HG03520 (cell line): ENCODE measurements at regions not wholly inside any gene's neighbourhood (a gene's known extent, or its start where the extent isn't known, plus 50 kb on each side); places are given as distances from the start of the nearest gene placed in this dataset.
A peak's percentile ranks its signal among the peaks of the same experiment; 100 is the strongest.
"Not testable (repeated sequence)": the region's sequence is repeated elsewhere in the genome, so short reads cannot be mapped to it uniquely, and the experiment has no call there.

Experiments used
- ATAC-seq: cut with Tn5 transposase; IDR thresholded peaks from one replicate; pipeline ENCODE4 v1.9.1; 2021; ENCODE audit warnings: mild to moderate bottlenecking, moderate library complexity; ENCODE audit not compliant: unreplicated experiment

DNA sequence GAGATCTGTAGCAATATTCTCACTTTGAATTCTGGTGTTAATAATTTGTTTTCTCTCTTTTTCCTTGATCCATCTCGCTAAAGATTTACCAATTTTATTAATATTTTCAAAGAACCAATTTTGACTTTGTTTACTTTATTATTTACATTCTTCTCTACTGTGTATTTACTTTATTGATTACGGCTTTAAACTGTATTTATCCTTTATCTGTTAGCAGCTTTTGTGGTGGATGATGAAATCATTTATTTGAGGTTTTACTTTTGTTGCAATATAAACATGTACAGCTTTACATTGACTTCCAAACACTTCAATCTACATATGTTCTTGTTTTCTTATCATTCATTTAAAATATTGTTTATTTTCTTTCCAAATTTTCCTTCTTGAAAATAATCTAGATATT, 719.9 kb downstream of the ADCYAP1 start:
- ATAC-seq: no peak

DNA sequence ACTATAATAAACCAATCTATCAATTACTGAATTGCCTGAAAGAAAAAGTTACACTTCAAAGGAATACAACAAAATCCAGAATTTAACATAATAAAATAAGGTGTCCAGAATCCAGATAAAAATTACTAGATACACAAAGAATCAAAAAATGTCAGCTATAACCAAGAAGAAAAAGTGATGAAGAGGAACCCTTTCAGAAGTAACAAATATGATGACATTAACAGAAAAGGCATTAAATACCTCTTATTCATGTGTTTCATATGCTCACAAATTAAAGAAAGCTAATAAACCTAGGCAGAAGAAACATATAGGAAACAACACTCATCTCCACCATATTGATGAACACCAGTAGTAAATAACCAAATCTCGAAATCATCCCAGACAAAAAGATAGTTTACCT, 722.8 kb downstream of the ADCYAP1 start:
- ATAC-seq: no peak

DNA sequence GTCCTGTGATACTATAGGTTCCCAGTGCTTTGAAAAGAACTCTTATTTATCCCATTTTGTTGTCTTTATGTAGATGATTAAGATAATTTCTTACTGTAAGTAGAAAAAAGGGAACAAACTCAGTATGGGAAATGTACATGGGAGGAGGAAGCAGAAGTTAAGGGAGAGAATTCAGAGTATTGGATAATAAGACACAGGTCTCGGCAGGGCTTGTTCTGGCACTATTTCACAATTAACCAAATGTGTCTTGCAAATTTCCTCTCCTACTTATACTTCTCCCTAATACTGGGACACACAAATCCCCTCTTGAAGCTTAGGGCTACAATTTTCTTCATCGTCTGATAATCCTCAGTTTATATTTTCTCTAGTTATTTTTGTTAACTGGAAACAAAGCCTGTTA, 744.0 kb downstream of the ADCYAP1 start:
- no peak for ATAC-seq

DNA sequence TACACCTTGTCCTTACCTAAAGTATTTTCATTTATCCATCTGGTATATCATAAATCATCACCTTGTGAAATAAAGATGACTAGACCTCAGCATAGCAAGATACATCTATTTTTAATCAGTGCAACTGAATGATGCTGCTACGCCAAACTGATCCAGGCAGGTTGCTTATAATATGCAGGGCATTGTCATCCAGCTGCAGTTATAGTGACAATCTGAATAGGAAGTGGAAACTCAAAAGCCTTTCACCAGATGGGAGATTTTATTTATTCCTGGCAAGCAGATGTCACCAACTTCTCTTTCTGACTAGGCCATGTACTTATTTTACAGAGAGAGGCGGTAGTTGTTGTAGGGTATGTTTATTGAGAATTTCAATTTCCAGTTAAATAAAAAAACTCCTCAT, 747.3 kb downstream of the ADCYAP1 start:
- no peak for ATAC-seq

DNA sequence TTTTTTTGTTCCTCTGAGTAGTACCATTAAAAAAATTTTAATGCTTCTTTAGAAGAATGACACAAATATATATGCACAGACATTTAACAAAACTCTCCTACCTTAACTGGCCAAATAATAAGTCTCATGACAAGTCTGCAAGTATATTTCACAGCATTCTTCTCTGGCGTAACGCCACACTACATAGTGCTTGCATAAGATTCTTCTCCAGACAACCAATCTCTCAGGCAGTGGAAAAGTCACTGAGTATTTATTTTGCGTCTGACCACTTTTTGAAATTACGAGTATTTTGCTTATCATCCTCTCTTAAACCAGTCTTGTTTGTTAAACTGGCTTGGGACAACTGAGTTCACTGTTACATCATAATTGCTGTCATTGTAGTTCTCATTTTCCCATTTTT, 749.2 kb downstream of the ADCYAP1 start:
- no peak for ATAC-seq

DNA sequence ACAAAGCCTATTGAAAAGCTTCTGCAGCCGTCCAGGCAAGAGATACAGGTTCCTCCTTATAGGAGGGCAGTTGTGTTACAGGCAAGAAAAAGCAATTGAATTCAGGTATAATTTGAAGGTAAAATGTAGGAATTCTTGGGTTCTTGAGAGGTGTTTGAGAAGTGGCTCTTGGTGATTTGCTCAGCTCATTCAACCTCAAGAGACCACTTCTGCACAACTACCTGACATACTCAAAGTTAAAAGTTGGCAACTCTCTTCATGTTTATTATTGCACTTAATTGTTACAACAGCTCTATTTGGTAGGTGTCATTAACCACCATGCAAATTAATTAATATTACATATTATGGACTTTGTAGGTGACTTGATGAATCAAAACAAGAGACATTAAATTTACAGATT, 753.2 kb downstream of the ADCYAP1 start:
- no peak for ATAC-seq

DNA sequence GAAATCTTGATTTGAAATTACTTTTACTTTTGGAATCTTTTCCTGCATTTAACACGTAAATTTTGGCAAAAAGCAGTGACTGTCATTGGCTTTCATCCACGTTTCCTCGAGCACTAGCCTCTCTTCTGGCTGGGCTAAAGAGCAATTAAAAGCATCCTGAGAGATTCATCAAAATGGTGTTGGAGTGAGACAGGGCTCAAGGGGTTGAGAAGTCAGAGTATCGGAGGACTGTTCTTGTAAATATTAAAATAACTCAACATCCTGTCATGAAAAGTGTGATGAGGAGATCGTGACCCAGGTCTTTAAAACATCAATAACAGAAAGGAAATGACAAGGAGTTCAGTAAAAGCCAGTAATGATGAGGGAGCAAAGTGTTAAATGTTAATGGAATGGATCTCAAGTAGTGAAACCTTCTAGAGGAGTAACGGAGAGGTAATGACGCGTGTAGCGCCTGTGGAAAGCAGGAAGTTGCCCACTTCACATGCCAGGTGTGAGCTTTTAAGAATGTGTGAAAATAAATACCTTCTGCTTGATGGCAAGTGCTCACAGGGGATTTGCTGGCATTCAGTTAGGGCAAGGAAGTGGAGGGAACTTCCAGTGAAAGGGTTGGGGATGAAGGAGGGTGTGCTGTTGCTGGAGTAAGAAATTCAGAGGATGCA, 754.4 kb downstream of the ADCYAP1 start:
- ATAC-seq: no peak

DNA sequence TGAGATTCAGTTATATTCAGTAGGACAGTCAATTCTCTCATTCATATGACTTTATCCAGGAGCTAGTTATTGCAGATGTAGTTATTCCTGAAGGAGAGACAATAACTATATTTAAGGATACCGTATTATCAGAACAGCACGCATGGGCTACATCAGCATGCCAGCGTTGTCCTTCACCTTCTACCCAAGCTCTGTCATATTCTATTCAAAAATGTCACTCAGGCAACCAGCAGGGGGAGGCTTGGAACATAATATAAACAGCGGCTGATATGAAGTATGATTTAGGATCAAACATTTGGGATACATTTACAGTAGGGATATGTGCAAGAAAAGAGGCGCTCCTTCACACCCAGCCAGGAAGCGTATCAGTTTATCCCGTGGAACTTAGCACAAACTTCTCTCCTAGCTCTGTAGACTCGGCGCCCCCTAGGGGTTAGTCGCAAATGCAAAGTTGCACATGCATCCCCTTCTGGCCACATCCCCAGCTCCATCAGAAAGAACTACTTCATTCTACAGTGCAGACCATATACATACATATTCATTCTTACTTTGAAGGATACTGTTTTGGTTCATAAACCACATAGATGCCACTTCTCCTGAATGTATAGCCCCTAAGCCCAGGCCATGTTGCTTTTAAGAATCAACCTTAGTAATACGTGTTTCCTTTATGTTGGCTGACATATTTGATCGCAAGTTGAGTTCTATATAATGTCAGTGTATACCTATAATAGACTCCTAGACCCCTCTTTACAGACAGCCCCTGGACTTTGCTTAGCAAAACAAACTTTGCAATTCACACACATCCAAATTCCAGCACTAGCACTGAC, 759.4 kb downstream of the ADCYAP1 start:
- ATAC-seq: peak; percentile 75

DNA sequence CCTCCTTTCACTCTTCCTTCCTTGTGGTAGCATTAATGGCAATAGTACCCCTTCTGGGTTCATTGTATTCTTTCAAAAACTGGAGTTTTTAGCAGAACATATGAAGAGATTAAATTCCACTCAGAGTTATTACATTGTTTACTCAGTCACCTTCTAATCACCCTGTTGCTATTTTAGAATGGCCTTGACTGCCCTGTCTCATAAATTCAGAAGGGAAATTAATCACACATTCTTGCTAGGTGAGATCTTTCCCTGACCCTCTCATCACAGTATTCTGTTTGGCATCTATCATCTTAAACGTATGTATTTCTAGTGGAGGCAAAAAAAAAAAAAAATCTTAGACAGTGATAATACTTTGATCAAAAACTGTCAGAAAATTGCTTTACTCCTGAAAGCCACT, 760.4 kb downstream of the ADCYAP1 start:
- no peak for ATAC-seq

DNA sequence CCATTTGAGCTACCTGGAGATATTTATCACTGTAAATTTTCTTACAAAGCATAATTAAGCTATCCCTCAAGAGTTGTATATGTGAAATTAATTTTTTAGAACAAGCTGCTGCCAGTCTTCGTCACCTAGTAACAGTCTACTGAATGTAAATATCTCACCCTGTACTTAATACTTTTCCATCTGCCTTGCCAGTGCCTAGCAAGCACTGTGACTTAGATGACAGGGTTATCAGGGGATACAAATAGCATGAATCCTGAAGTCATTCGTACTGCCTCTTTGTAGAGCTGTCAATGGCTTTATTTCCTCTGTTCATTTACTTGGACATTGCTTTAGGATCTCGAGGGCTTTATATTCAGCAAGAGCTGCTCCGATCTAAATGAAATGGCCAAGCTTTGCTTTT, 763.6 kb downstream of the ADCYAP1 start:
- ATAC-seq: no peak

DNA sequence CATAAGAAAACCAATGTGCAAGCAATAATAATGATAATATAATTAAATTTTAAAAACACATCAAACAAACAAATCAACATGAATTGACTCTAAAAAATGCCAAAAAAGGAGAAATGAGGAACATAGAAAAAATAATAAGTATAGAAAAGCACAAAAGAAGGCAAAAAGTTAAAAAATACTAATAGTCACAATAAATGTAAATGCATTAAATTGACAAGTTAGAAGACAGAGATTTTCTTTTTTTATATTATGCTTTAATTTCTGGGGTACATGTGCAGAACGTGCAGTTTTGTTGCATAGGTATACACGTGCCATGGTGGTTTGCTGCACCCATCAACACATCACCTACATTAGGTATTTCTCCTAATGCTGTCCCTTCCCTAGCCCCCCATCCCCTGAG, 767.0 kb downstream of the ADCYAP1 start:
- ATAC-seq: not testable (repeated sequence)

DNA sequence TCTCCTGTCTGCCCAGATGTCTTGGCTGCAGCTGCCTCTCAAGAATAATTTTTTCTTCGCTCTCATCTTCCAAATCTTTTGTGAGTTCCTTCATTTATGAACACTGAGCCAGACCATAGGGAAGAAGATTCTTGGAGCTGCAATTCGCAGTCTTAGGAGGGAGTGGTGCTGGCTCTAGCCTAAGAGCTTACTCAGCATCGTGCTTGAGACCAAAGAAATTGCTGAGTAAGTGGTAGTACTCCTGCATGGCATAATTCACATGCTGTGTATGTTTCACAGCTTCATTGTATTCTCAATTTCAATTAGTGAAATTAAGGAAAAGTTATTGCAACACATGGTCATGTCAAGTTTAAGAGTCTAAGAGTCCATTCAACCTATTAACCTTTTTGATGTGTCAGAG, 771.7 kb downstream of the ADCYAP1 start:
- ATAC-seq: no peak

DNA sequence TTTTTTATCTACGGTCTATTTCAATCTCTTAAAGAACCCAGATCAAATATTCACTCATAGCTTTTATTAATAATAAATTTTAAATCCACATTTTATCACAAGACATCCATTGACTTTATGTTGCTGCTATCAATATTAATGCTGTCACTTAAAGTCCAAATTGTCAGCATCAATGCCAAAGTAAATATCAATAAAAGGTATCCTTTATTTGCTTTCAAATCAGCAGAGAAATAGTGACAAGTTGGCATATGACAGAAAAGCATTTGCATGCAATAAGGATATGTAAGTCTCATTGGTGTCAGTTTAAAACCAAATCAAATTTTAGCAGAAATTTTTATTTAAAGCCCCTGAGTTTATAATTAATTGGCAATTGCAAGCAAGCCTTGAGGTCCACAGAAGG, 775.4 kb downstream of the ADCYAP1 start:
- no peak for ATAC-seq

DNA sequence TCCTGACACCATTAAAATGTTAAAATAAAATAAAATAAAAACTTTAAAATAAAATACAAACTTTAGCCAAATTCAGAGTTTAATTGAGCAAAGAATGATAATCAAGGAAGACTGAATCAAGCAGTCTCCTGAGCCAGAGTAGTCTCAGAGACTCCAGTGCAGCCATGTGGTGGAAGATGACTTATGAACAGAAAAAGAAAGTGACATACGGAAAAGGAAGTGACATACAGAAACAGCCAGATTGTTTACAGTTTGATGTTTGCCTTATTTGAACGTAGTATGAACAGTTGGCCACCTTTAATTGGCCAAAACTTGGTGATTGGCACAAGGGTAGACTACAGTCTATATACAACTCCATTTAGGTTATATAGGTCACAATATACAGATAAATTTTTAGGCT, 787.2 kb downstream of the ADCYAP1 start:
- ATAC-seq: no peak

DNA sequence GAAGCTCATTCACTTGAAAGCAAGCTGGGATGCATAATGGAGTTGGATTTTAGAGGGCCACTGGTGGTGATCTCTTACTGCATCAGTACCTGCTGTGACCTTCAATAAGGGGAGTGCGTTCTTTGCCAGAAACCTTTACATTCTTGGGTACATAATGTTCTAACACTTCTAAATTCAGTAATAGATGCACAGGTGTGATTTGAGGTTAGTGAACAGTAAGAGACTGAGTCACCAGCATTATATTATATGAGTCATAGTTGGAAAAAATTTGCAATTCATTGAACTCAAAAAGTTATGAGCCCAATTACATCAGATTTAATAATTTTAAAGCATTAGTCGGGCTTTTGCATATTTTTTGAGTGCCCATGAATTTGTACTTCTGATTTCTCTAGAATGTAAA, 803.3 kb downstream of the ADCYAP1 start:
- no peak for ATAC-seq

DNA sequence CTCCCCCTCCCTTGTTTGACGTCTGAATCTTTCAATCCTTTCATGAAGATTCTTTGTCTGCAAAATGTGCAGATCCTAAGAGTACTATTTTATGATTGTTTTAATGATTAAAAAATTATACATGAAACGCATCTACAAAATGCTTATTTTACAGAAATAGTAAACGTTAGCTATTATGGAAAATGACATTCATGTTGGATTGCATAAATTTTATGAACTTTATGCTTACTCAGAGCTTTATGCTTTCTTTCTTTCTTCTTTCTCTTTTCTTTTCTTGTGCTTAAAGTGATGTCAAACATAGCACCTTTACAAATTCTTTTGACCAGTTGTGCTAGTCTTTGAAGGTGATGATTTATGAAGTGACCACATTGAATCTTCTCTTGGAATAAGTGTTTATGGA, 805.4 kb downstream of the ADCYAP1 start:
- ATAC-seq: no peak

DNA sequence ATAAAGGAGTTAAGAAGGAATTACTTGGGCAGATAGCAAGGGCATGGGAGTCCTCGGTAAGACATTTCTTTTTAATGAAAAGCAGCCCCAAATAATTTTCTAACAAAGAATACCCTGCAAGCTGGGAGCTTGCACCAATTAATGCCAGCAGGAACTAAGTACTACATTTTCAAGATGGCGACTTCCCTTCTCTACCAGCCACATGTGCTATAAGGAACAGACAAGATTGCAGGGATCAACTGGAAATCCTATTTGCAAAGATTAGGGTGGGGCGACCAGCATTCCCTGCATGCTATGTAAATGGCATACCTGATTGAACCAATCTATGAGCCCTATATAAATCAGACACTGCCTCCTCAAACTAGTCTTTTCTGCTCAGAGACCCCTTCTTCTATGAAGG, 827.5 kb downstream of the ADCYAP1 start:
- ATAC-seq: no peak

DNA sequence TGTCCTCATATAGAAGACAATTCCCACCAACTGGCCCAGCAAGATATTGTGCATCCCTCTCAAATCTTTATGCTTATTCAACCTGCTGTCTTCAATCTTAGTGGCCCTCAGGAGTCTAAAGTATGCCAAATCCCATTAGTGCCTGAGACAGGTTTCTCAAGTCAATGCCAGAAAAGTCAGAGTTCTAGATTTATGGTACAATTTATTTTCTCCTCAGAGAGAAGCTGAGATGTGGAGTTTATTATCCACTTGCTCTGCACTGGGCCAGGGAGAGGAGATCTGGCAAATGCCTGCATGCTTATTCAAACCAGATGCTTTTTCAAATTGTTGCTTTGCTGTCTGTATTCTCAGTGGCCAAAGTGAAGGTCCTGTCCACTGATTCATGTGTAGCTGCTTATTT, 825.2 kb downstream of the METTL4 start:
- no peak for ATAC-seq

DNA sequence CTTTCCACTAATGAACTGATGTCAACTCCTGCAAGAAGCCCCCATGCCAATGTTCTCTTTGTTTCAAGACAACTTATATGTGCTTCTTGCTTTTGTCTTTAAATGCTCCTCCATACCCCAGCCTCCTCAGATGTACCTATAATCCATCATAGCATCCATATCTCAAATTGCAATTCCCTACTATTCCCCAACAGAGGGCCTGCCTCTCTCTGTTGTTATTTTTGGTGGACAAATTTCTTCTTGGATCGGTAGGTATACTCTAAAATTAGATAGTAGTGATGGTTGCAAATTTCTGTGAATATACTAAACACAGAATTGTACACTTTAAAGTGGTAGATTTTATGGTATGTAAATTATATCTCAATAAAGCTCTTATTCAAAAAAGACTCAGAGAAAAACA, 820.1 kb downstream of the METTL4 start:
- ATAC-seq: no peak

DNA sequence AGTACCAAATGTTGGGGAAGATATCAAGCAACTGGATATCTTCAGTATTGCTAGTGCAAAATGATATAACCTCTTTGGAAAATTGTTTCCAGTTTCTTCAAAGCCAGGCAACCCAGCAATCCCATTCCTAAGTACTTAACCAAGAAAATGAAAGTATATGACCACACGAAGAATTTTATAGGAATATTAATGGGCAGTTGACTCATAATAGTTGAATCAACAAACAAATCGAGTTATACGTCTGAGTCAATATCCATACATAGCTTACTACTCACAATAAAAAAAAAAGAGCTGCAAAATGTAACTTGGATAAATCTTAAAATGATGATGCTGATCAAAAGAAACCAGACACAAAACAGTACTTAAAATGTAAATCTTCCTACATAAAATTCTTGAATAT, 810.4 kb downstream of the METTL4 start:
- no peak for ATAC-seq

DNA sequence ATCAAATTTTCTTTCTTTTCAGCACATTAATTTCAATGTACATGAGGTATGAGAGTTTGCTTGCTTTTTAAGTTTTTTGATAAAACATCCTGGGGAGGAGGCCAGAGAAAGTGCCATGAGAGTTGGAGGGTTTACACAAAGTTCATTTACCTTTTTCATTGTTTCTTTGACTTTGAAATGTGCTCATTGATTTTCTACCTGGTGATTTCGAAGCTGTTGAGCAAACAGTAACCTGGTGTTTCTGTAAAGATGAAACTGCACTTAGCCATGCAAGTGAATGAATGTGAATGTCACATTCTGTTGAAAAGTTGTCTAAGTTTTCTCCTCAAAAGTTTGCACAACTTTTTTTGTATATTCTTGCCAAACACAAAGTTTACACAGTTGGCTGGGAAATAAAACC, 797.0 kb downstream of the METTL4 start:
- no peak for ATAC-seq

DNA sequence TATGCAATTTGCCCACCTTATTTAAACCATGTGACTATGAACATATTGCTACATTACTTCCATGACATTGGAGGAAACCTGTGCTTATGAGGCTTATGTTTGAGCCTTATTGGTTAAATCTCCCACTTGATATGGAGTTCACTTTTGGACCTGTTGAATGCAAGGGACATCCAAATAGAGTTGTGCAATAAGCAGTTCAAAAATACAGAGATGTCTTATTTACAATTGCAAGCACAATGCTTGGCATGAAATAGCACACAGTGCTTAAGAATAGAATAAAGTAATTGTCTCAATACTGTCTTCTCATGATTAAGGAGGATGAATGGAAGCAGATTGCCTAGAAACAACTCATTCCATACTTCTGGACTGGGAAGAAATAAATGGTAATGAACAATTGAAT, 793.5 kb downstream of the METTL4 start:
- no peak for ATAC-seq
